SK-N-SH (cell line): ENCODE measurements at regions not wholly inside any gene's neighbourhood (a gene's known extent, or its start where the extent isn't known, plus 50 kb on each side); places are given as distances from the start of the nearest gene placed in this dataset.

Source experiments
- CTCF ChIA-PET: fragments of 300-600, 350-600 bp; formaldehyde crosslinking; extraction: SDS; loops from one replicate; lab custom pipeline; 2021; lab: Yijun Ruan, JAX
- POLR2A ChIA-PET: fragments of 350-600 bp; sonication (Branson Sonifier 250); formaldehyde crosslinking; extraction: SDS; loops from one replicate; lab custom pipeline; 2020; ENCODE audit warnings: antibody characterized with exemption, inconsistent platforms; lab: Yijun Ruan, JAX
- DNase-seq: peaks from one replicate; pipeline ENCODE4 v3.0.0; 2012
- H2AFZ ChIP-seq: fragments of 200-600 bp; sonication (generic); 2 replicates; pipeline ENCODE4 v1.8.1; 2016; ENCODE audit warnings: antibody characterized with exemption, mild to moderate bottlenecking, low read depth
- H3F3A ChIP-seq: fragments of 200-600 bp; sonication (generic); replicated peaks from 2 replicates; pipeline ENCODE3; 2016; ENCODE audit warnings: antibody characterized with exemption, mild to moderate bottlenecking; ENCODE audit not compliant: insufficient read depth
- H3K27ac ChIP-seq, 2 experiments: fragments of 200-500 bp in 1 of 2; fragments of 200-600 bp in 1 of 2; sonication (Bioruptor generic) in 1 of 2; sonication (generic), shearing (Covaris generic) in 1 of 2; 2 replicates each; pipeline versions ENCODE4 v1.5.1 to v1.6.1; 2014 to 2016; ENCODE audit warnings: low read depth in 2 of 2, inconsistent platforms in 1 of 2, low read length in 1 of 2, mild to moderate bottlenecking in 1 of 2, mixed read lengths in 1 of 2
- H3K27me3 ChIP-seq: fragments of 200-600 bp; sonication (generic), shearing (Covaris generic); 2 replicates; pipeline ENCODE4 v1.6.1; 2016; ENCODE audit warnings: mixed run types; ENCODE audit not compliant: insufficient read depth
- H3K36me3 ChIP-seq, 2 experiments: fragments of 200-500 bp in 1 of 2; fragments of 200-600 bp in 1 of 2; sonication (Bioruptor generic) in 1 of 2; sonication (generic) in 1 of 2; replicated peaks in 1 of 2; 2 replicates each; pipeline versions ENCODE3 to v1.5.1; 2014 to 2016; ENCODE audit warnings: low read length in 1 of 2, mild to moderate bottlenecking in 1 of 2; ENCODE audit not compliant: insufficient read depth in 2 of 2, control insufficient read depth in 1 of 2
- H3K4me1 ChIP-seq, 2 experiments: fragments of 200-500 bp in 1 of 2; fragments of 200-600 bp in 1 of 2; sonication (Bioruptor generic) in 1 of 2; sonication (generic), shearing (Covaris generic) in 1 of 2; 2 replicates each; pipeline versions ENCODE4 v1.5.1 to v1.6.1; 2014 to 2016; ENCODE audit warnings: low read depth in 1 of 2, low read length in 1 of 2, mixed run types in 1 of 2; ENCODE audit not compliant: insufficient read depth in 2 of 2, control insufficient read depth in 1 of 2
- H3K4me2 ChIP-seq: fragments of 200-600 bp; sonication (generic), shearing (Covaris generic); 2 replicates; pipeline ENCODE4 v1.6.1; 2017; ENCODE audit warnings: mixed run types
- H3K4me3 ChIP-seq, 2 experiments: fragments of 200-500 bp in 1 of 2; fragments of 200-600 bp in 1 of 2; sonication (Bioruptor generic) in 1 of 2; sonication (generic), shearing (Covaris generic) in 1 of 2; 2 replicates each; pipeline versions ENCODE4 v1.5.1 to v1.8.1; 2014 to 2016; ENCODE audit warnings: low read depth in 2 of 2, inconsistent platforms in 1 of 2, low read length in 1 of 2, mild to moderate bottlenecking in 1 of 2, mixed read lengths in 1 of 2, moderate library complexity in 1 of 2
- H3K79me2 ChIP-seq: fragments of 200-600 bp; sonication (generic); 2 replicates; pipeline ENCODE4 v1.8.1; 2017; ENCODE audit warnings: mild to moderate bottlenecking; ENCODE audit not compliant: insufficient read depth
- H3K9ac ChIP-seq: fragments of 200-600 bp; sonication (generic); 2 replicates; pipeline ENCODE4 v1.6.1; 2017; ENCODE audit warnings: mixed run types
- H3K9me2 ChIP-seq: fragments of 200-600 bp; sonication (generic); 2 replicates; pipeline ENCODE4 v1.6.1; 2017; ENCODE audit warnings: mixed run types
- H3K9me3 ChIP-seq: fragments of 200-600 bp; sonication (generic); 2 replicates; pipeline ENCODE4 v1.6.1; 2017; ENCODE audit warnings: mixed run types, mild to moderate bottlenecking, moderate library complexity
- H4K20me1 ChIP-seq: fragments of 200-600 bp; sonication (generic); 2 replicates; pipeline ENCODE4 v1.6.1; 2017; ENCODE audit warnings: mild to moderate bottlenecking, mixed run types; ENCODE audit not compliant: insufficient read depth
- ELF1 ChIP-seq: IDR thresholded peaks from 2 replicates; pipeline ENCODE4 v1.4.0; 2012
- EP300 ChIP-seq, 2 experiments: IDR thresholded peaks; 2 replicates each; pipeline versions ENCODE4 v1.4.0 to v1.6.1; 2012; ENCODE audit warnings: borderline replicate concordance in 1 of 2, low read depth in 1 of 2, low read length in 1 of 2
- EZH2phosphoT487 ChIP-seq: fragments of 200-600 bp; sonication (generic); IDR thresholded peaks from 2 replicates; pipeline ENCODE4 v1.6.1; 2017; ENCODE audit warnings: low read depth, mixed run types, mild to moderate bottlenecking, antibody characterized with exemption, moderate library complexity, borderline replicate concordance
- FOSL2 ChIP-seq: IDR thresholded peaks from 2 replicates; pipeline ENCODE4 v1.4.0; 2012; ENCODE audit warnings: low read depth, mild to moderate bottlenecking, moderate library complexity, borderline replicate concordance
- FOXJ3 ChIP-seq: sonication (generic); formaldehyde crosslinking; IDR thresholded peaks from 2 replicates; pipeline ENCODE4 v1.5.1; 2020; ENCODE audit warnings: mild to moderate bottlenecking, missing genetic modification reagents
- JUND ChIP-seq: IDR thresholded peaks from 2 replicates; pipeline ENCODE4 v1.4.0; 2012
- MEF2A ChIP-seq: IDR thresholded peaks from 2 replicates; pipeline ENCODE4 v1.4.0; 2012; ENCODE audit warnings: low read depth, borderline replicate concordance
- NFIC ChIP-seq: IDR thresholded peaks from 2 replicates; pipeline ENCODE4 v1.4.0; 2012; ENCODE audit warnings: borderline replicate concordance
- NRF1 ChIP-seq: IDR thresholded peaks from 2 replicates; pipeline ENCODE4 v1.6.1; 2012; ENCODE audit warnings: low read depth, mild to moderate bottlenecking, low read length
- POLR2AphosphoS5 ChIP-seq: IDR thresholded peaks from 2 replicates; pipeline ENCODE4 v1.6.1; 2012; ENCODE audit warnings: low read depth, low read length
- RAD21 ChIP-seq: IDR thresholded peaks from 2 replicates; pipeline ENCODE4 v1.6.1; 2012; ENCODE audit warnings: mild to moderate bottlenecking, low read length
- SIN3A ChIP-seq: IDR thresholded peaks from 2 replicates; pipeline ENCODE4 v1.6.1; 2012; ENCODE audit warnings: low read depth, mild to moderate bottlenecking, low read length, moderate library complexity, borderline replicate concordance
- SMC3 ChIP-seq: IDR thresholded peaks from 2 replicates; pipeline ENCODE4 v1.6.1; 2012; ENCODE audit warnings: low read depth, low read length, improper control_type of control experiment
- TCF12 ChIP-seq: IDR thresholded peaks from 2 replicates; pipeline ENCODE4 v1.4.0; 2012
- USF2 ChIP-seq: fragments of 150-350 bp; IDR thresholded peaks from 2 replicates; pipeline ENCODE4 v1.6.1; 2017; ENCODE audit warnings: antibody characterized with exemption, low read length, low read depth, borderline replicate concordance
- YY1 ChIP-seq: IDR thresholded peaks from 2 replicates; pipeline ENCODE4 v1.4.0; 2012; ENCODE audit warnings: low read depth, mild to moderate bottlenecking
- WGBS: methylation state at CpG from one replicate; pipeline ENCODE4 v1.1.6; 2017; ENCODE audit warnings: low lambda C conversion rate; 5-methylcytosine and 5-hydroxymethylcytosine counted together
- TF ChIP-seq, protein P1 (sequence below): fragments of 200-600 bp; sonication (generic); IDR thresholded peaks from 2 replicates; pipeline ENCODE4 v1.6.1; 2017; ENCODE audit warnings: antibody characterized with exemption, mild to moderate bottlenecking, moderate library complexity
- TF ChIP-seq, protein P2 (sequence below): IDR thresholded peaks from 2 replicates; pipeline ENCODE4; 2012
- TF ChIP-seq, protein P3 (sequence below): IDR thresholded peaks from 2 replicates; pipeline ENCODE4 v1.6.1; 2012; ENCODE audit warnings: mild to moderate bottlenecking, low read depth, low read length, moderate library complexity

DNA sequence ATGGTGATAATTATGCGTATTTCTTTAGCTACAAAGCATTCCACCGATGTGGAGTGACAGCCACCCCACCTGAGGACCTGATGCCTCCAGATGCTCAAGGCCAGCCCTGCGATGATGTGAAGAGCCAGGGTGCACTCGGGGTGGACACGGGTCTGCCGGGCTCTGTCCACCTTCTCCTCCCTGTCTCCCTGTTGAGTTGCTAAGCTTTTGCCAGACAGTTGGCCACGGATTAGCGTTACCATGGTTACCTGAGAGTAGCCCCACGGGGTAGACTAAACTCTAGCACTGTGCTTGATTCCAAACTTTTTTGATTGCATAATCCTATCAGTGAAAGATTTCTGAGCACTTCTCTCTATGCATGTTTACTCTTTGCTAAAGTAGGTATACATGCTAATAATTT lies 86.2 kb downstream of the SMIM21 start:
- CTCF ChIA-PET, result interaction anchor here (1.0 kb wide), 2 partner anchors 9 to 90 kb away, joined by 3 to 4 read pairs; no protein-coding TSS in a partner anchor
- DNase-seq, result no peak

DNA sequence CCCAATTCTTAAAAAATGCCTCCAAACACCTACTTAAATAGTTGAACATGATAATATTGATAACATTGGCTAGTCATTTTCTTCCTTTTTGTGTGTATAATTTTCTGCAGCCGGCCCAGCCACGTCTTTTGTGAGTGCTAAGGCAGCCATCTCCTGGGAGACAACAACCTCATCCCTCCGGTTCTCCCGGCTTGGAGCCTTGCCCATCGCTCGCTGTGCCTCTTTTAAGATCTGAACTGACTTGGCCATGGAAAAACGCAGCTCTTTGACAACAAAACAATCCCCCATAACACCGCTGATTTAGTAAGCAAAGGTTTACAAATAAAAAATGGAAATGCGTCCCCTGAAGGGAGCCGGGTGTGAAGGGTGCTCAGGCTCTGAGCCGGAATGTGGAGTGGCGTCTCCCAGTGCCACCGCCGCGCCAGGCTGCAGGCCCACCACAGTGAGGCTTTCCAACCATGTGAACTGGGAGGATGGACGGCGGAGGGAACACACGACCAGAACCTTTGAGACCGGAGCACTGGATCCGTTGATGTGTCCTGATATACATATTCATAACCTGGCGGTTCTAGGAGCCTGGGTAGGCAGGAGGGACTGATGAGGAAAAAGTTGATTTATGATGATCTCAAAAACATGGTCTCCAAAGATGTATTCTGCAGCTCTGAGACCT lies 87.4 kb downstream of the SMIM21 start:
- Histone ChIP-seq H3K4me3 (no peak overlapping the region), H3K27me3 (no peaks in the 10 kb centered on the region), H4K20me1 (no peaks in the 10 kb centered on the region), H3K27ac (no peak overlapping the region)
- POLR2A ChIA-PET, result no interaction called here
- TF ChIP-seq POLR2AphosphoS5 (no peak), MEF2A (no peak), NFIC (no peak), ELF1 (no peak), RAD21 (no peak), SIN3A (no peak), USF2 (no peak), YY1 (no peak), JUND (no peak), EZH2phosphoT487 (no peak), SMC3 (no peak), TCF12 (no peak), FOXJ3 (no peak), NRF1 (no peak), FOSL2 (no peak), EP300 (IDR thresholded peaks at IDR 0.05; ENCODE audit: borderline replicate concordance in 1 of 2, low read depth in 1 of 2, low read length in 1 of 2) (no peak)
- TF ChIP-seq, protein P1, sequence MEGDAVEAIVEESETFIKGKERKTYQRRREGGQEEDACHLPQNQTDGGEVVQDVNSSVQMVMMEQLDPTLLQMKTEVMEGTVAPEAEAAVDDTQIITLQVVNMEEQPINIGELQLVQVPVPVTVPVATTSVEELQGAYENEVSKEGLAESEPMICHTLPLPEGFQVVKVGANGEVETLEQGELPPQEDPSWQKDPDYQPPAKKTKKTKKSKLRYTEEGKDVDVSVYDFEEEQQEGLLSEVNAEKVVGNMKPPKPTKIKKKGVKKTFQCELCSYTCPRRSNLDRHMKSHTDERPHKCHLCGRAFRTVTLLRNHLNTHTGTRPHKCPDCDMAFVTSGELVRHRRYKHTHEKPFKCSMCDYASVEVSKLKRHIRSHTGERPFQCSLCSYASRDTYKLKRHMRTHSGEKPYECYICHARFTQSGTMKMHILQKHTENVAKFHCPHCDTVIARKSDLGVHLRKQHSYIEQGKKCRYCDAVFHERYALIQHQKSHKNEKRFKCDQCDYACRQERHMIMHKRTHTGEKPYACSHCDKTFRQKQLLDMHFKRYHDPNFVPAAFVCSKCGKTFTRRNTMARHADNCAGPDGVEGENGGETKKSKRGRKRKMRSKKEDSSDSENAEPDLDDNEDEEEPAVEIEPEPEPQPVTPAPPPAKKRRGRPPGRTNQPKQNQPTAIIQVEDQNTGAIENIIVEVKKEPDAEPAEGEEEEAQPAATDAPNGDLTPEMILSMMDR, result no peak
- TF ChIP-seq, protein P2, sequence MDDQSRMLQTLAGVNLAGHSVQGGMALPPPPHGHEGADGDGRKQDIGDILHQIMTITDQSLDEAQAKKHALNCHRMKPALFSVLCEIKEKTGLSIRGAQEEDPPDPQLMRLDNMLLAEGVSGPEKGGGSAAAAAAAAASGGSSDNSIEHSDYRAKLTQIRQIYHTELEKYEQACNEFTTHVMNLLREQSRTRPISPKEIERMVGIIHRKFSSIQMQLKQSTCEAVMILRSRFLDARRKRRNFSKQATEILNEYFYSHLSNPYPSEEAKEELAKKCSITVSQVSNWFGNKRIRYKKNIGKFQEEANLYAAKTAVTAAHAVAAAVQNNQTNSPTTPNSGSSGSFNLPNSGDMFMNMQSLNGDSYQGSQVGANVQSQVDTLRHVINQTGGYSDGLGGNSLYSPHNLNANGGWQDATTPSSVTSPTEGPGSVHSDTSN, result no peak
- TF ChIP-seq, protein P3, sequence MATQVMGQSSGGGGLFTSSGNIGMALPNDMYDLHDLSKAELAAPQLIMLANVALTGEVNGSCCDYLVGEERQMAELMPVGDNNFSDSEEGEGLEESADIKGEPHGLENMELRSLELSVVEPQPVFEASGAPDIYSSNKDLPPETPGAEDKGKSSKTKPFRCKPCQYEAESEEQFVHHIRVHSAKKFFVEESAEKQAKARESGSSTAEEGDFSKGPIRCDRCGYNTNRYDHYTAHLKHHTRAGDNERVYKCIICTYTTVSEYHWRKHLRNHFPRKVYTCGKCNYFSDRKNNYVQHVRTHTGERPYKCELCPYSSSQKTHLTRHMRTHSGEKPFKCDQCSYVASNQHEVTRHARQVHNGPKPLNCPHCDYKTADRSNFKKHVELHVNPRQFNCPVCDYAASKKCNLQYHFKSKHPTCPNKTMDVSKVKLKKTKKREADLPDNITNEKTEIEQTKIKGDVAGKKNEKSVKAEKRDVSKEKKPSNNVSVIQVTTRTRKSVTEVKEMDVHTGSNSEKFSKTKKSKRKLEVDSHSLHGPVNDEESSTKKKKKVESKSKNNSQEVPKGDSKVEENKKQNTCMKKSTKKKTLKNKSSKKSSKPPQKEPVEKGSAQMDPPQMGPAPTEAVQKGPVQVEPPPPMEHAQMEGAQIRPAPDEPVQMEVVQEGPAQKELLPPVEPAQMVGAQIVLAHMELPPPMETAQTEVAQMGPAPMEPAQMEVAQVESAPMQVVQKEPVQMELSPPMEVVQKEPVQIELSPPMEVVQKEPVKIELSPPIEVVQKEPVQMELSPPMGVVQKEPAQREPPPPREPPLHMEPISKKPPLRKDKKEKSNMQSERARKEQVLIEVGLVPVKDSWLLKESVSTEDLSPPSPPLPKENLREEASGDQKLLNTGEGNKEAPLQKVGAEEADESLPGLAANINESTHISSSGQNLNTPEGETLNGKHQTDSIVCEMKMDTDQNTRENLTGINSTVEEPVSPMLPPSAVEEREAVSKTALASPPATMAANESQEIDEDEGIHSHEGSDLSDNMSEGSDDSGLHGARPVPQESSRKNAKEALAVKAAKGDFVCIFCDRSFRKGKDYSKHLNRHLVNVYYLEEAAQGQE, result no peak
- TF ChIP-seq, all 33 proteins: peak for 0
- CTCF ChIA-PET, result no interaction called here
- Histone ChIP-seq H3K9ac (no peak overlapping the region), H2AFZ (no peak overlapping the region), H3K9me3 (no peaks in the 10 kb centered on the region), H3K36me3 (no peaks in the 10 kb centered on the region), H3F3A (no peaks in the 10 kb centered on the region), H3K79me2 (no peaks in the 10 kb centered on the region), H3K4me1 (peaks cover 0 to 12% of the 10 kb centered on the region in 2 experiments; a peak in 1 of 4 replicates), H3K9me2 (no peaks in the 10 kb centered on the region), H3K4me2 (no peak overlapping the region)
- no peak for DNase-seq
- 79% methylated on average over 20 of the region's 21 CpGs for WGBS

More for the DNA sequence above, 86.2 kb downstream of the SMIM21 start:
- Histone ChIP-seq H3K36me3 (no peaks in the 10 kb centered on the region), H3K4me3 (no peak overlapping the region), H3K9ac (no peak overlapping the region), H3K27me3 (no peaks in the 10 kb centered on the region), H3K9me3 (no peaks in the 10 kb centered on the region), H3K27ac (no peak overlapping the region), H4K20me1 (no peaks in the 10 kb centered on the region), H3F3A (no peaks in the 10 kb centered on the region), H3K4me2 (no peak overlapping the region), H3K4me1 (peaks cover 0 to 12% of the 10 kb centered on the region in 2 experiments; a peak in 1 of 4 replicates), H3K79me2 (no peaks in the 10 kb centered on the region), H3K9me2 (no peaks in the 10 kb centered on the region), H2AFZ (no peak overlapping the region)
- WGBS, result 55% methylated on average over 9 of the region's 9 CpGs
- POLR2A ChIA-PET, result no interaction called here
- TF ChIP-seq FOXJ3, result no peak
